ENCODE measurements at regions not wholly inside any gene's neighbourhood (a gene's known extent, or its start where the extent isn't known, plus 50 kb on each side); places are given as distances from the start of the nearest gene placed in this dataset.

DNA sequence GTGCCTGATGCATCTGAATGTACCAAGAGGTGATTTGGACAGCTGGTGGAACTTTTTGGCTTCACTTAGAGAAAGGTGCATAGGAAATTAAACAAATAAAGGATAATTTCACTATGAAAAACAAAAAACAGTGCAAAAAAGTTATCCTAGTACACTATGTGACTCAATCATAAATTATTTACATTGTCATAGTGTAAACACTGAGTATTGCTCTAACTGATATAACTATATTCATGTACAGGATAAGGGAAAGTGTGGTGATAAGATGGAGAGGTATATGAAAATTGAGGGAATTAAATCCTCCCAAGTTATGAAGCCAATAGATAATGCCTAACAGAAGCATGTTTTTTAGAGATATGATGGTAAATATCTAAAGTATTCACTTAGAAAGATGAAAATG lies 50.2 kb upstream of the CPNE4 start:
- Histone ChIP-seq H3K27ac (ENCODE audit: low read depth in 1 of 2, low read length in 2 of 2) (no peak overlapping the region), H3K4me1 (ENCODE audit: control insufficient read depth in 1 of 2, insufficient read depth in 2 of 2, low read length in 2 of 2) (no peaks in the 10 kb centered on the region), H3K36me3 (ENCODE audit: control insufficient read depth in 1 of 2, insufficient read depth in 2 of 2, low read length in 1 of 2) (no peaks in the 10 kb centered on the region), H3K4me3 (ENCODE audit: low read length in 2 of 2) (no peak overlapping the region), H3K9me3 (ENCODE audit: control insufficient read depth, low read length) (no peaks in the 10 kb centered on the region), H3K27me3 (ENCODE audit: control insufficient read depth in 1 of 2, insufficient read depth in 2 of 2, low read length in 1 of 2) (no peaks in the 10 kb centered on the region)
- DNase-seq, result no peak
- intact Hi-C loops (cut with DNase I), result no loop called here
- ATAC-seq (ENCODE audit: low FRiP score), result no peak

DNA sequence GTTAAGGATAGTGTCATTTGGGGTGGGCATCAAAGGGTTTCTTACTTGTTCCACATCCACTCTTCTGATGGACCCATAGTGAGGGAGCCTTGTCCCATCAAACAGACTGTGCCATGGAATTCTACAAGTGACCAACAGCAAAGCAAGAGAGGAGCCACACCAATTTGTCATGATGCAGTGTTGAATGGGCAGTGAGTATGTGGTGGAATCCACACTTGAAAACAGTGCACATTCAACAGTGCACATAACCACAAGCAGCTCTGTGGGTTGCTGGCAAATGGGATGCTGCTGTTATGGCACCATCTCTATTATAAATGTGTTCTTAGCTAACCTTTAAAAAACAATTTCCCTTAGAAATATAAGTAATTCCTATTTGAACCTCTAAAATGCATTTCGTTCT lies 52.5 kb upstream of the CPNE4 start:
- WGBS, 2 donors, result 55 to 61% methylated on average over 1 of the region's 1 CpG
- Histone ChIP-seq H3K4me1 (ENCODE audit: control insufficient read depth in 1 of 2, insufficient read depth in 2 of 2, low read length in 2 of 2) (no peaks in the 10 kb centered on the region), H3K27me3 (ENCODE audit: control insufficient read depth in 1 of 2, insufficient read depth in 2 of 2, low read length in 1 of 2) (peaks cover 0 to 2% of the 10 kb centered on the region in 2 donors), H3K36me3 (ENCODE audit: control insufficient read depth in 1 of 2, insufficient read depth in 2 of 2, low read length in 1 of 2) (no peaks in the 10 kb centered on the region), H3K4me3 (ENCODE audit: low read length in 2 of 2) (no peak overlapping the region), H3K27ac (ENCODE audit: low read depth in 1 of 2, low read length in 2 of 2) (no peak overlapping the region), H3K9me3 (ENCODE audit: control insufficient read depth, low read length) (no peaks in the 10 kb centered on the region)
- intact Hi-C loops (cut with DNase I), result no loop called here
- ATAC-seq (ENCODE audit: low FRiP score) (no peak), DNase-seq (no peak)

- no peaks in the 10 kb centered on the region for H3K36me3 ChIP-seq (ENCODE audit: control insufficient read depth in 1 of 2, insufficient read depth in 2 of 2, low read length in 1 of 2)
- no peak for DNase-seq
- intact Hi-C loops (cut with DNase I), result no loop called here
- H3K27ac ChIP-seq (ENCODE audit: low read depth in 1 of 2, low read length in 2 of 2), result no peak overlapping the region
- H3K27me3 ChIP-seq (ENCODE audit: control insufficient read depth in 1 of 2, insufficient read depth in 2 of 2, low read length in 1 of 2), result peaks cover 0 to 2% of the 10 kb centered on the region in 2 donors
- no peaks in the 10 kb centered on the region for H3K4me1 ChIP-seq (ENCODE audit: control insufficient read depth in 1 of 2, insufficient read depth in 2 of 2, low read length in 2 of 2)
- no peaks in the 10 kb centered on the region for H3K9me3 ChIP-seq (ENCODE audit: control insufficient read depth, low read length)
- no peak for ATAC-seq (ENCODE audit: low FRiP score)
- no peak overlapping the region for H3K4me3 ChIP-seq (ENCODE audit: low read length in 2 of 2)
- WGBS, 2 donors, result 40 to 55% methylated on average over 2 of the region's 2 CpGs
These were observed 53.5 kb upstream of the CPNE4 start for GRCh38 chr3:132088291-132088690.

DNA sequence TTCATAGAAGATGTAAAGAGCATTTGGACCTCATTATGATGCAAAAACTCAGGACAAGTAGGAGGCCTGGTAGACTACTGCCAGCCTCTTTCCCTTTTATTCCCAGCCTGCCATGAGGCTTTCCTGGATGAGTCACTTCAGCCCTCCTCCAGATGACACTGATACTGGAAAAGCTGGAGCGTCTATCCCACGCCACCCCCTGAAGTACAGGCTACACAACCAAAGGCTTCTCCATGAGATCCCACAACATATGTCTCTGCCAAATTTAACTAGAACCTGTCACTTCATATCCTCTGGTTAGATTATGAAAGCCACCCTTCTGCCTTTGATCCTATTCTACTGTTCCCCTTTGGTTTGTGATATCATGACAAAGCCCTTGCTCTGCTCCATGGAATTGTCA lies 56.1 kb upstream of the CPNE4 start:
- H3K27ac ChIP-seq (ENCODE audit: low read depth in 1 of 2, low read length in 2 of 2), result no peak overlapping the region
- no peak for ATAC-seq (ENCODE audit: low FRiP score)
- H3K36me3 ChIP-seq (ENCODE audit: control insufficient read depth in 1 of 2, insufficient read depth in 2 of 2, low read length in 1 of 2), result no peaks in the 10 kb centered on the region
- H3K9me3 ChIP-seq (ENCODE audit: control insufficient read depth, low read length), result no peaks in the 10 kb centered on the region
- no peak overlapping the region for H3K4me3 ChIP-seq (ENCODE audit: low read length in 2 of 2)
- DNase-seq, result no peak
- H3K27me3 ChIP-seq (ENCODE audit: control insufficient read depth in 1 of 2, insufficient read depth in 2 of 2, low read length in 1 of 2), result peaks cover 0 to 2% of the 10 kb centered on the region in 2 donors
- intact Hi-C loops (cut with DNase I), result no loop called here
- H3K4me1 ChIP-seq (ENCODE audit: control insufficient read depth in 1 of 2, insufficient read depth in 2 of 2, low read length in 2 of 2), result no peaks in the 10 kb centered on the region
- WGBS, 2 donors, result 77 to 88% methylated on average over 2 of the region's 2 CpGs

GRCh38 chr3:132116601-132117000 lies 81.8 kb upstream of the CPNE4 start:
- Histone ChIP-seq H3K27me3 (ENCODE audit: control insufficient read depth in 1 of 2, insufficient read depth in 2 of 2, low read length in 1 of 2) (peaks cover 0 to 2% of the 10 kb centered on the region in 2 donors), H3K9me3 (ENCODE audit: control insufficient read depth, low read length) (peaks cover 7% of the 10 kb centered on the region), H3K36me3 (ENCODE audit: control insufficient read depth in 1 of 2, insufficient read depth in 2 of 2, low read length in 1 of 2) (no peaks in the 10 kb centered on the region), H3K4me1 (ENCODE audit: control insufficient read depth in 1 of 2, insufficient read depth in 2 of 2, low read length in 2 of 2) (no peaks in the 10 kb centered on the region), H3K4me3 (ENCODE audit: low read length in 2 of 2) (no peak overlapping the region), H3K27ac (ENCODE audit: low read depth in 1 of 2, low read length in 2 of 2) (no peak overlapping the region)
- ATAC-seq (ENCODE audit: low FRiP score) (no peak), DNase-seq (no peak)
- 73 to 74% methylated on average over 1 of the region's 1 CpG for WGBS, 2 donors
- intact Hi-C loops (cut with DNase I), result no loop called here

GRCh38 chr3:132117642-132118041 lies 82.8 kb upstream of the CPNE4 start:
- no peak overlapping the region for H3K27ac ChIP-seq (ENCODE audit: low read depth in 1 of 2, low read length in 2 of 2)
- intact Hi-C loops (cut with DNase I), result no loop called here
- H3K27me3 ChIP-seq (ENCODE audit: control insufficient read depth in 1 of 2, insufficient read depth in 2 of 2, low read length in 1 of 2), result peaks cover 0 to 2% of the 10 kb centered on the region in 2 donors
- H3K4me1 ChIP-seq (ENCODE audit: control insufficient read depth in 1 of 2, insufficient read depth in 2 of 2, low read length in 2 of 2), result no peaks in the 10 kb centered on the region
- DNase-seq (no peak), ATAC-seq (ENCODE audit: low FRiP score) (no peak)
- no peaks in the 10 kb centered on the region for H3K36me3 ChIP-seq (ENCODE audit: control insufficient read depth in 1 of 2, insufficient read depth in 2 of 2, low read length in 1 of 2)
- H3K4me3 ChIP-seq (ENCODE audit: low read length in 2 of 2), result no peak overlapping the region
- peaks cover 7% of the 10 kb centered on the region for H3K9me3 ChIP-seq (ENCODE audit: control insufficient read depth, low read length)
- 79 to 88% methylated on average over 1 of the region's 1 CpG for WGBS, 2 donors

DNA sequence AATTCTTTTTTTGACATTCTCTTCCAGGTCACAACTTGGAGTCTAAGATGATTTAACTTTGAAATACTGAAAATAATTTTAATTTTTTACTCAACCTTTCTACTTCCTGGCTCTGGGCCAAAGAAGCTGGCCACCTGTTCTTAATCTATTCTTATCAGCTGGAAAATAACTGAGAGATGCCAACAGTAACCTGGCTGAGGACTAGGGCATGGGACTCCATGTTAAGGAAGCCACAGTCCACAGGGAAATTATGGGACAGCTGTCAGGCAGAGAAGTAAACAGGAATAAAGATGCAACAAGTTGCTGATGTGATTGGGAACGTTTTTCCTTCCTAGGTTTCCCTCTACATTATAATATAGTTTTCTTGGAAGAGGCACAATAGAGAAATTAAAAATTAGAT lies 84.7 kb upstream of the CPNE4 start:
- WGBS, 2 donors, result 30 to 31% methylated on average over 1 of the region's 1 CpG
- intact Hi-C loops (cut with DNase I), result no loop called here
- no peak overlapping the region for H3K4me3 ChIP-seq (ENCODE audit: low read length in 2 of 2)

DNA sequence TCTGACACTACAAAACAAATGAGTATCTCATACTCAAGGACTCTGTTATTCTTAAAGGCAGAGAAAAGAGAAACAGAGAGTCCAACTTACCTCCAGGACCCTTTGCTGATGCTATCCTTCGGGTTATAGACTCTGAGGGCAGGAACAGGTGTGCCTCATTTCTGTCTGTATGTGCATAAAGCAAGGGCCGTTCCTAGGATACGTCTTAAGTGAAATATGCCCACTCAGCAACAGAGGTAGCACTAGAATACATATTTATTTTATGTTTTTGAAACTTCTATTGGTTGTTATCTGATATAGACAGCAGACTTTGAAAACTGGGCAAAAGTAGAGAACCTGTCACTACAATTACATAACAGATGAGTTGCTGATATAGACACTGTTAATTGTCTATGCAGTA lies 89.3 kb upstream of the CPNE4 start:
- Histone ChIP-seq H3K27me3 (ENCODE audit: control insufficient read depth in 1 of 2, insufficient read depth in 2 of 2, low read length in 1 of 2) (no peaks in the 10 kb centered on the region), H3K4me1 (ENCODE audit: control insufficient read depth in 1 of 2, insufficient read depth in 2 of 2, low read length in 2 of 2) (no peaks in the 10 kb centered on the region), H3K4me3 (ENCODE audit: low read length in 2 of 2) (no peak overlapping the region), H3K27ac (ENCODE audit: low read depth in 1 of 2, low read length in 2 of 2) (no peak overlapping the region), H3K9me3 (ENCODE audit: control insufficient read depth, low read length) (no peaks in the 10 kb centered on the region), H3K36me3 (ENCODE audit: control insufficient read depth in 1 of 2, insufficient read depth in 2 of 2, low read length in 1 of 2) (no peaks in the 10 kb centered on the region)
- intact Hi-C loops (cut with DNase I), result no loop called here
- DNase-seq, result no peak
- no peak for ATAC-seq (ENCODE audit: low FRiP score)
- 69 to 72% methylated on average over 3 of the region's 3 CpGs for WGBS, 2 donors

More for the DNA sequence above, 84.7 kb upstream of the CPNE4 start:
- ATAC-seq (ENCODE audit: low FRiP score) (no peak), DNase-seq (no peak)
- H3K36me3 ChIP-seq (ENCODE audit: control insufficient read depth in 1 of 2, insufficient read depth in 2 of 2, low read length in 1 of 2), result no peaks in the 10 kb centered on the region
- H3K4me1 ChIP-seq (ENCODE audit: control insufficient read depth in 1 of 2, insufficient read depth in 2 of 2, low read length in 2 of 2), result no peaks in the 10 kb centered on the region
- H3K9me3 ChIP-seq (ENCODE audit: control insufficient read depth, low read length), result peaks cover 2% of the 10 kb centered on the region
- no peak overlapping the region for H3K27ac ChIP-seq (ENCODE audit: low read depth in 1 of 2, low read length in 2 of 2)
- H3K27me3 ChIP-seq (ENCODE audit: control insufficient read depth in 1 of 2, insufficient read depth in 2 of 2, low read length in 1 of 2), result no peaks in the 10 kb centered on the region

GRCh38 chr3:132124651-132125284 lies 90.0 kb upstream of the CPNE4 start:
- WGBS, 2 donors, result 78 to 80% methylated on average over 4 of the region's 4 CpGs
- Histone ChIP-seq H3K36me3 (ENCODE audit: control insufficient read depth in 1 of 2, insufficient read depth in 2 of 2, low read length in 1 of 2) (no peaks in the 10 kb centered on the region), H3K9me3 (ENCODE audit: control insufficient read depth, low read length) (no peaks in the 10 kb centered on the region), H3K4me3 (ENCODE audit: low read length in 2 of 2) (no peak overlapping the region), H3K27ac (ENCODE audit: low read depth in 1 of 2, low read length in 2 of 2) (no peak overlapping the region), H3K4me1 (ENCODE audit: control insufficient read depth in 1 of 2, insufficient read depth in 2 of 2, low read length in 2 of 2) (no peaks in the 10 kb centered on the region), H3K27me3 (ENCODE audit: control insufficient read depth in 1 of 2, insufficient read depth in 2 of 2, low read length in 1 of 2) (no peaks in the 10 kb centered on the region)
- no peak for DNase-seq
- intact Hi-C loops (cut with DNase I), result no loop called here
- no peak for ATAC-seq (ENCODE audit: low FRiP score)

All from aorta (tissue), 5 donors.